GM19324 (cell line): ENCODE measurements at regions not wholly inside any gene's neighbourhood (a gene's known extent, or its start where the extent isn't known, plus 50 kb on each side); places are given as distances from the start of the nearest gene placed in this dataset.

Experiments used
- ATAC-seq: cut with Tn5 transposase; IDR thresholded peaks from one replicate; pipeline ENCODE4 v1.9.1; 2021; ENCODE audit warnings: mild to moderate bottlenecking, moderate library complexity; ENCODE audit not compliant: unreplicated experiment, low FRiP score

DNA sequence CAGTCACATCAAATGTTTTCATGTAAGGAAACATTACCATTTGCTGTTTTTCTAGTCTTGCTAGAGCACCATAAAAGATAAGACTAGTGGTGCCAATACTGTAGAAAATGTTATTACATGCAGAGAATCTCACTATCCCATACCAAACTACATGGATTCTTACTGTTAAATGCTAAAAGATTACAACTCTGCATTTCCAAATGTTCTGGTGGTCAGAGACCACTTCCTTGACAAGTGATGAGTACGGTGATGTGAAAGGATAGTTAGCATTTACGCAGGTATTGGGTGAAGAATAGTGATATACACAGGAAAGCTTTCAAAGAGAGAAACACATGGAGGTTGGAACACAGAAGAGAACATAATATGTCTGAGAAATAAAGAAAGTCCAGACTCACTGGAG, 98.2 kb downstream of the GGTLC2 start:
- no peak for ATAC-seq

DNA sequence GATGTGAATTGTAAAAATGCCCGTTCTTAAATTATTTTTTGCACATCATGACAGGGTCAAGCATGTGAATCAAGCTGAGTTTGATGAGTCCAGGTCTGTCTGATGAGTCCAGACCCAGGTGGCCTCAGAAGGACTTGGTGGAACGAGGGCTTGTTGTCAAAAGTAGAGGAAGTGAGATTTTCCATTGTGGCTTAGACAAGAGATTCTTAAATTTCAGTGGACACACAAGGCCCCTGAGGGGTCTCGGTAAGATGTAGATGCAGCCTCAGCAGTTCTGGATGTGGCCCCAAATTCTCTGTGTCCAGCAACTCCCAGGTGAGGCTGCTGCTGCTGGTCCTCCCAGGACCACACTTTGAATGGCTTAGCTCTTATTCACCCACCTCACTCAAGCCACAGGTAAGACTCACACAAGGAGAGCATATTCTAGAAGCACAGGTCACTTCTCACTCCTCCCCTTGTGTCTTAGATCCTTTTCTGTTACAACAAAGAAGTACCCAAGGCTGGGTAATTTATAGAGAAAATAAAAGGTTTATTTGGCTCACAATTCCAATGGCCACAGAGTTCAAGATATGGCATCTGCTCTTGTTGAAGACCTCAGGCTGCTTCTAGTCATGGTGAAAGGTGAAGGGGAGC, 98.8 kb downstream of the GGTLC2 start:
- no peak for ATAC-seq

DNA sequence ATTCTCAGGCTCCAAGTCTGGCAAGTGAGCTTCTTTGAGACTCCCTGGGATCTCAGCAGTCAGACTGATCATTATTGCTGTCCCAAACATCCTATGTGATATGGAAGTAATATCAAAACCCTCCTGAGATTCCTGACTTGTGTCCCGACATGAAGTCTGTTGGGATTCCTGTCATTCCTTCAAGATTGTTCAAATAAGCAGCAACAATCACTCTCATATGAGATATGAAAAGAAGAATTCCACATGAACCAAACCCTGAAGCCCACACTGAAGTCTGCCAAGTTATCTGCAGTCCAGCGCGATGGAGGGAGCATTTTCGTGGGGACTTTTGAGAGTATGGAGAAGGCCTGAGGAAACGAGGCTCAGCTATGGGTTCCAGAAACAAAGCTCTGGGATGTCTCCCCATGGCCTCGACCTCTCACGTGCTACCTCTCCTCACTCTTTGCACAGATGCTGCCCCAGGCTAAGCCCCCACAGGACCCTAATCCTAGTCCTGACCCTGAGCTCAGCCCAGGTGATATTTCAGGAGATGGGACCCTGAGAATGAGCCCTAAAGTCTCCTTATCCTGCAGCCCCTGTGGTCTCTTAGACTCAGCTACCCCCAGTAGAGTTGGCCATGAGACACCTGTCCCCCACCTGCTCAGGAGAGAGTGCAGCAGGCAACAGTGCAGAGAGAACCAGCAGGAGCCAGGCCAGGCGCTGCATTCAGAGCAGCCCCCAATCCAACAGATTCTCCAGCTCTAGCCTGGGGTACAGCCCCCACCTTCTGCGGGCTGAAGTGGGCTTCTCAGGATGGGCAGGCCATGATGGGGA, 100.2 kb downstream of the GGTLC2 start:
- no peak for ATAC-seq

DNA sequence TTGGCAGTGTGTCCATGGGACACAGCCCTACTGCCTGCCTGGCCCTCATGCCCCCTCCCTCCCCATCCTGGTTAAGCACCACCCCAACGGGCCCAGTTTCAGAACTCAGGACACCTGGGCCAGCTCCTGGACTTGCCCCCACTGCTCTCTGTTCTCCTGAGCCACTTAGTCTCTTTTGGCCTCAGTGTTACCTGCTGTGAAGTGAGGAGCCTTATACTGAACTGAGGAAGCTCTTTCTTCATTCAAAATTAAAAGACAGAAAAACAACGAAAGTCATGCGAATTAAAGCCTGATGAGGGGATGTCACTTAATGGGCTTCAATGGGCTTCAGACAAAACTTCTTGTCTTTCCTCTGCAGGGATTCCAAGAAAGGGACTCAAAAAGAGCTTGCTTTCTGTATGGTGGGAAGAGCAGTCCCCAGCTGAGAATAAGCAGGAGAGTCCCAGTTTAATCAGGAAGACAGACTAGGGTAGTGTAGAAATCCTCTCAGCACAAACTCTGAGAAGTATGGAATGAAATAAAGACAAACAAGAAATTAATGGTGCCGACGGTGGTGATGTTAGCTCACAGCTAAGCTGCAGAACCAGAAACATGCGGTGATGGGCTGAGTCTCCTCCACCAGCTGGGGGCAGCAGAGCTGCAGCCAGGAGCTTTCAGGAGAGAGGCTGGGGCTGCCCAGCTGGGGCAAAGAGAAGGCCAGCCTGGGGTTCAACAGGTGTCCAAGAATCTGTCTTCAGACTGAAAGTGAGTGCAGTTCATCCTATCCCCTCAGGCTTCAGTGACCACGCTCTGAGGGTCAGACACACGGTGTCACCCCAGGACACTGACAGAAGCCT, 101.0 kb downstream of the GGTLC2 start:
- ATAC-seq = no peak

DNA sequence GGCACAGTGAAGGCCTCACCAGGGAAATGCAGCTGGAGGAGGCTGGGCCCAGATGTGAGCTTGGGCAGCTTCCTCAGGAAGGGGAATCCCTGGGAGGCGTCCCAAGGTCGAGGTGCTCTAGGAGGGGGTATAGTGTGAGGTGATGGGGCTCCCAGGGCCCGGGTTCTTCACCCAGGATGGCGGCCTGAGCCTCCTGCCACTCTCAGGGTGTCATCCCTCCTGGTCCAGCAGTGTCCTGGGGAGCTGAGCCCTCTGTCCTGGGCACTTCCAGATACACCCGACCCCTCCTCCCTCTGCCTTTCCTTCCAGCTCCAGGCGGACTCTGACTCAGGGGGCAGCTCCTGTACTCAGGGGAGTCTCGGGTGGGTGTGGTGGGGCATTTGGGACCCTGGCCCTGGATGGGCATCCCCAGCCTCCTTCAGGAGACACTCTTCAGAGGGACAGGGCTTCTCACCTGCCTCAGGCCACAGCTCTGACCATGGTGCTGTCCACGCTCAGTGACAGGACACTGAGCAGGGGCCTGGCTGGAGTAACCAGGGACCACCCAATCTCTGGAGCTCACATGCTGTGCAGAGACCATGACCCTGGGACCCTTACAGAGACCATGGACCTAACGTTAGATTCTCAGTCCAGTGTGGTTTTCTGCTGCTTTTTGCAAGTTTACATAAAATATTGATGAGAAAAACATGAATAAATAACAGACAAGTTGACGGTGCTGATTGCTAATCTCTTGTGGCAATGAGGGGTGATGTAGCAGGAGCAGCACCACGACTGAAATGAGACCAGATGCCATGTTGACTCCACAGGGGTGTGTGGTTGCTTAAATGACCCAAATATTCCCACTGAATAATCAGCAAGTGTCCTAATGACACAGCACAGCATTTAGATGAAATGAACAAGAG, 101.9 kb downstream of the GGTLC2 start:
- ATAC-seq = no peak

DNA sequence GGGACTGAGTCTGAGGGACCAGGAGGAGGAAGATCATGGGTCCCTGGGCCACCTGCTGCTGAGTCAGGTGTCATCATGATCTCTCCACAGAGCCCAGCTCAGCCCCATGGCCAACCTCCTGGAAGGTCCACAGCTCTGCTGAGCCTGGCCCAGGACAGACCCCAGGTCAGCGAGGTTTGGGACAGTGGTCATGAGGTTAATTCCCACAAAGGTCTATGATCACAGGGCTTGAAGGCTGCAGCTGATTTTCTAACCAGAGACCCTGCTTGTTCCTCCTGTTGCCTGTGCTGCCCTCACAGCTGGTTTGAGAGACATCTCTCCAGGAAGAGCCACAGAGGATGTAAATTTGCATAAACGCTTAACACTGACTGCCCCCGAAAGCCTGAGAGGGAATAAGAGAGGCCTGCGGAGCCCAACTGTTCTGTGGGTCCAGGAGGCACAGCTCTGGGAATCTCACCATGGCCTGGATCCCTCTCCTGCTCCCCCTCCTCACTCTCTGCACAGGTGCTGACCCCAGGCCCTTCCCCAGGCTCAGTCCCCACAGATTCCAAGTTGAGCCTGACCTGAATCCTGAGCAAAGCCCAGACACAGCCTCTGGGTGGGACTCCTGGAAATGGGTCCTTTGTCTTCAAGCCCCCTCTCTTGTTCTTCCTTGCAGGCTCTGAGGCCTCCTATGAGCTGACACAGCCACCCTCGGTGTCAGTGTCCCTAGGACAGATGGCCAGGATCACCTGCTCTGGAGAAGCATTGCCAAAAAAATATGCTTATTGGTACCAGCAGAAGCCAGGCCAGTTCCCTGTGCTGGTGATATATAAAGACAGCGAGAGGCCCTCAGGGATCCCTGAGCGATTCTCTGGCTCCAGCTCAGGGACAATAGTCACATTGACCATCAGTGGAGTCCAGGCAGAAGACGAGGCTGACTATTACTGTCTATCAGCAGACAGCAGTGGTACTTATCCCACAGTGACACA, 102.8 kb downstream of the GGTLC2 start:
- peak; percentile 41 for ATAC-seq

DNA sequence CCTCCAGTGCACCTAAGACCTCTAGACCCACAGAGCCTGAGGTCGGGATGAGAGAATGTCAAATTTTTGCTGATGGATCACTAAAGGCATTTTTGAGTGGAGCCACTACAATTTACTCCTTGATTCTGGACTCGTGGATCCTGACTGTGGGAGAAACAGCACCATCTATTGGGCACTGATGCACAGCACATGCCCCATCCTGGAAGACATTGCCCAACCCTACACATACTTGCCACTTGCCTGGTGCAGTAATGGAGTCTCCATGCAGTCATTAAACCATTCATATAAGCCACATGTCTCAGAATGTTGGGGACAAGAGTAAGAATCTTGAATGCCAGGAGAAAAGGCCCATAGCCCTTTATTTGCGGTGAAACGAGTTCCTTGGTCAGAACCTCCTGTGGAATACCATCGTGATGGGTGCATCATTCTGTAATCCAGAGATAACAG, 103.9 kb downstream of the GGTLC2 start:
- no peak for ATAC-seq

DNA sequence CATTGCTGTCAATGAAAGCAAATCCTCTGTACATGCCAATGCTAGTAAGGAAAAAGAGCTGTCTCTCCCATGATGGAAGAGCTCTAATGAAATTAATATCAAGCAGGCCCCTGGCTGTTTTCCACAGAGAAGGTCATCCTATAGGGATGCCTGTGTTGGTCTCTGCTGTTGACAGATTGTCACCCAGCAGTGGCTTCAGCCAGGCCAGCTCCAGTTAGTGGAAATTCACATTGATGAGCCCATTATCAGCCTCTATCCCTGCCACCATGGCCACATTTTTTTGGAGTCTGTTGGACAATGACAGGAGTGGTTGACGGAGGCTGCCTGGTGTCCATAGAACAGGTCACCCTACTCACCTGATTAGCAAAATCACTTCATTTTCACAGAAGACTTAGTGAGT, 104.3 kb downstream of the GGTLC2 start:
- no peak for ATAC-seq

DNA sequence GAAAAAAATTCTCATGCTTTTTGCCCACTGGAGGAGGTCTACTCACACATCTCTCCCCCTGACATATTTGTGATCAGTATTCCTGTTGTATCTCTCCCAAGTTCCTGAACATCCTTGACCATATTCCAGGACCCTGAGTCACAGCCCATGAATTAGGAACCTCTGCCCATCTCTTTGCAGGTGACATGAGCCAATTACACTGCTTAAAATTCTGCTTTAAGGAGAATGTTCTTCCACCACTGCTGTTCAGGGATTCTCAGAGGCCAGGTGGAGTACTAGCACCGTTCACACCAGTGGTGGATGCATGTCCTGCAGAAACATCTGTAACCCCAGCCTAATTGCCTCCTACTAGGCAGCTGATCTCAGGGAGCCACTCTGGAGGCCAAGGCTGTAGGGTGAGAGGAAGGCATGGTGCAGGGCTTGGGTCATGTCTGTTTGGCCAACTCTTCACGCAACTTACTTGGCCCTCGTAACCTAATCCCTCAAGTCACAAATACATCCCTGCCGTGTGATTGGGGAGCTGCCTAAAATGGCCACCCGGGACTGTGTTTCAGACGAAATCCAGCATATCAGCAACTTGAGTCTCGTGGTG, 104.8 kb downstream of the GGTLC2 start:
- ATAC-seq = no peak

DNA sequence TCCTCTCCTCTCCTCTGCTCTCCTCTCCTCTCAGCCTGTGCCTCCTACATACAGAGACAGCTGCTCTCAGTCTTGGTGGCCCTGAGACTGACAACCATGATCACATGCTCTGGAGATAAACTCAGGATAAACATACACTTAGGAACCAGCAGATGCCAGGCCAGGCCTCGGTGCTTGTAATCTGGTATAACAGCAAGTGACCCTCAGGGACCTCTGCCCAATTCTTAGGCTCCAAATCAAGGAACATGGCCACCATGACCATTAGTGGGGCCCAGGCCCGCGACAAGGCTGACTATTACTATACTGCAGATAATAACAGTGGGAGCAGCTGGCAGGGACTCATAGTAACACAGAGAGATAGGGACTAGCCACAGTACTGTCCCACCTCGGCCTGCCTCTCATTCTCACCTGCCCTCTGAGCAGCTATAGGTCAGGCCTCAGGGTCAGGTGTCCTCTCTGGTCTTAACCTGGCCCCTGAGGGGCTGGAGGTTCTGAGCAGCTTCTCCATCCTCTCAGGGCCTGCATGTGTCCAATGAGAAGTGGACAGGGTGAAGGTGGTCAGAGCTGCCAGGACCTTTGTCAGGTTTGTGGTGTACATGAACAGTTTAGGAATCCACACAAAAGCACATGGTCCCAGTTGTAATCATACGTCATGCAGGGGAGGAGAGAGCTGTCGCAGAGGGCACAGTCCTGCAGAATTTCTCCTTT, 106.1 kb downstream of the GGTLC2 start:
- no peak for ATAC-seq

DNA sequence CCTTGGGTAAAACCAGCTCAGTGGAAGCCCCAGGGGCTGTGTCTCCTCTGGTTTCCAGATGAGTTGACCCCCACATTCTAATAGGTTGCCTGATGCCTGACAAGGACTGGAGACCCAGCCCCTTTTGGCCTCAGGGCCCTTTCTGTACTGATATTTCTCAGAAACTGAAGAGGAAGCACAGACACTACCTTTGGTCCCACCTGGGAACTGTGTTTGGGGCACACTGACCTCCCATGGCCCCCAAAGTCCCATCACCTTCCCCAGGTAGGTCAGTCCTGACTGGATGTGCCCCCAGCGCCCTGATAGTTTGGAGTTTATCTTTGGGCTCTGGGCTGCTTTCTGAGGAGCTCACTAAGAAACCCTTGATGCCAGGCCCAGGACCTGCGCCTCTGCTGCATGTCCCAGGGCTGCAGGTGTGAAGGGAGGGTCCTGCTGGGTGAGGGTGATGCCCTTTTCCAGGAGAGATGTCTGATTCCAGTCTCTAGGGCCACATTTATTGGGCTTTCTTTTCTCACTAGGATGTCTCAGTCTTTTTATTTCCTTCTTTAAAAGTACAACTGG, 106.7 kb downstream of the GGTLC2 start:
- ATAC-seq = no peak

DNA sequence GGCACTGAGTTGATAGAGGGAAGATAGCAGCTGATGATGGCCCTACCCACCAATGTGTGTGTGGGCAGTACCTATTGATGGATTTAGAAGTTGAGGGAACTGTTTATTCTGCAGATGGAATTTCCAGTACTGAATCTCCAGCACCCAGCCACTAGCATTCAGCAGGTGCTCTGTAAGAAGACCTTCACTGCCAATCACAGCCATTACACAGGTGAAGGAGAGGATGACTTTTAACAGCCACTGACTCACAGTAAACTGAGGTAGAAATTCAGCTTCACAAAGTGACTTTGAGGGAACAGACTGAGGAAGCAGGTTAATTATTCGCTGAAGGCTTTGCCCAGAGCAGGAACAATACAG, 107.8 kb downstream of the GGTLC2 start:
- ATAC-seq = no peak

DNA sequence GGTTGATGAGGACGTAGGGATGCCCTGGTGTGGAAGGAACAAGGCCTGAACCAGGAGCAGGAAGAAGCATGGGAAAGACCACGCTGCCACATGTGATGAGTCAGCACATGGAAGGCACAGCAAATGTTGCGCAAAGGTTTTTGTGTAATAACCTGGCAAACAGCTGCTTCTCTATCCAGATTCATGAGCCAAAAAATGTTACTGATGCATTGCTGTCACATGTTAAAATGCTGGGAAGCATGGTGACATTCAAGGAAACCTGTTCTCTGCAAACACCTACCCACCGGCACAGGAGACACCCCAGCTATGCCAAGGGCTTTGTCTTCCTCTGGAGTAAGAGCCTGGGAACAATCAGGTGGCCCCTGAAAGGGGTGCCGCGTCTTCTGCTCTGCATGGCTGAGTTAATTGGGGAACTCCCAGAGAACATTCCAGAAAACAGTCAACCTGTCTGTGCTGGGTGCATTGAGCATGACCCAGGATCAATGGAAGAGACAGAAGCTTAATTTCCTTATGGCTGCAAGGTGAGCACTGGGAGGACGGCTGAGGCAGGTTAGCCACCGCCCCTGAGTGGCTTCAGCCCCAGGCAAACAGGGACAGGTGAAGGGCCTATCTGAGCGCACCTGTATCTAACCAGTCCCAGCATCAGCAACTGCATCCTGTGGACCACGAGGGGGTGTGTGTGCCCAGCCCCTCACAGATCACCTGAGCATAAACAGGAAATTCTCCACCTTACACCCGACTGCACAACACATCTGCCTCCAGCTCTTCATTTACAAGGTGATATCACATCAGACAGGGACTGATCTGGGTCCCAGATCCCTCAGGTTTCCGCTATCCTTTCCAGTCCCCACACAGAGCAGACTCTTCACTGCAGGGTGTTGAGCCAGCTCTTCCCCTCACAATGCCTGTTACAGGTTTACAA, 108.4 kb downstream of the GGTLC2 start:
- no peak for ATAC-seq

DNA sequence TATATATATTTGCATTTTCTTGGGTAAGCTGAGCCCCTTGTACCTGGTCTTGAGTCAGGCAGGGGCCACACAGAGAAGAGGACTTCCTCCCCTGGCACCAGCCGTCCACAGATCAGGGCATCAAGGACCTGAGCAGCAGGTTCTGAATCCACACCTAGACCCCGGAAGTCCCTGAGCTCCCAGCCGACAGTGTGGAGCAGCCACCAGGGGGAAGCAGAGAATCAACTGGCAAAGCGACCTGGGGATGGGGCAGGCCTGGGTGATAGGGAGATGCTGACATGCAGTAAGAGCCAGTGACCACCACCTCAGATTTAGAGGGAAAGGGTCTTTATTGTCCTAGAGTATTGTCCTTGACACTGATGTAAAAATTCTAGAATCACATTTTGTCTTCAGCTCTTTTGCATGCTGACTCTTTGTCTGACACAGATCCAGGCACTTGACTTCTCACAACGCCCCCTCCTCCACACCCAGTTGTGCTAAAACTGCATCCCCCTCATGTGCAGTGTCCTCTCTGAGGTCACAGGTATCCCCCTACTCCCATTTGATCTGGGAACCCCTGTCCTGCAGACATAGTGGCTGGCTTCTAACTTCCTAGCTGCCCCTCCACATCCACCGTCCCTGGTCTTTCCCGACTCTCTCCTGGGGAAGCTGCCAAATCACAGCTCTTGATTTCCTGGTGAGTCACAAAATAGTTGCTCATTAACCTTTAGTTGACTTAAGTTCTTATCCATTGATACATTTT, 109.3 kb downstream of the GGTLC2 start:
- ATAC-seq = no peak

DNA sequence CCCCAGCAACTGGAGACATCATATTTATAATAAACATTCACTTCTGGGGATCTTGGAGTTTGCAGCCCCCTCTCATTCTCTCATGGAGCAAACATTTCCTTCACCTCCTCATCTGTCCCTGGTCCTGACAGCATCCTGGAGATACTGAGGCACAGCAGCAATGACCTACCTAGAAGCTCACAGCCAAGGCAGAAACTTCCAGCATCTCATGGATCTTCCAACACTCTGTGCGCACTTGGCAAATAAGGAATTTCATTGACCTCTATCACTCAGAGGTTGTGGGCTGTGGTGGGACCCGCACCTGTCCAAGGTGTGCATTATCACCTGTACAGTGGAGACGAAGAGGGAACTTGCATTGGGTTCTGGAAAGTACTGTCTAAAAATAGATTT, 109.8 kb downstream of the GGTLC2 start:
- ATAC-seq = no peak
